ENCODE measurements at regions not wholly inside any gene's neighbourhood (a gene's known extent, or its start where the extent isn't known, plus 50 kb on each side); places are given as distances from the start of the nearest gene placed in this dataset.

DNA sequence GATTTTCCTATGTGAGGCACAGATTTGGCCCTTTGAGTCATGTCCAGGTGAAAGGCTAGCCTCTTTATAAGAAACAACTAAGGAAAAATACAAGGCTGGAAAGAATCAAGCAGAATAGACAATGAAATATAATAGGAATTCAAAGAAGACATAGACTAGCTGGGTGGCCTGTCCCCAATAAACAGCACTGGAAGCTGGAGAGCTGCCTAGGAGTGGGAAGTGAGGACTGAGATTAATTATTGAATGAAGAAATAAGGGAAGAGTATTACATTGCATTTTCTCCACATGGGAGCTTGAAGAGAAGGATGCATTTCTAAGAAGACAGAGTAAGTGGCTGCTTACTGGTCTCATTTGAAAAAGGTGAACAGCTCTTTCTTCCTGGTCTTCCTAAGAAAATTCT lies 100.0 kb downstream of the CCDC34 start:
- Histone ChIP-seq H3K9ac (ENCODE audit: low read depth, low read length) (no peak overlapping the region), H3K9me3 (replicated peaks; ENCODE audit: low read length) (no peaks in the 10 kb centered on the region), H3K36me3 (ENCODE audit: insufficient read depth, low read length) (no peaks in the 10 kb centered on the region), H3K4me3 (ENCODE audit: low read length) (no peak overlapping the region), H3K4me2 (ENCODE audit: low read length) (no peak overlapping the region), H3K27me3 (ENCODE audit: control insufficient read depth, insufficient read depth, low read length) (peaks cover 19% of the 10 kb centered on the region), H3K4me1 (ENCODE audit: control insufficient read depth, insufficient read depth, low read length) (no peaks in the 10 kb centered on the region)

DNA sequence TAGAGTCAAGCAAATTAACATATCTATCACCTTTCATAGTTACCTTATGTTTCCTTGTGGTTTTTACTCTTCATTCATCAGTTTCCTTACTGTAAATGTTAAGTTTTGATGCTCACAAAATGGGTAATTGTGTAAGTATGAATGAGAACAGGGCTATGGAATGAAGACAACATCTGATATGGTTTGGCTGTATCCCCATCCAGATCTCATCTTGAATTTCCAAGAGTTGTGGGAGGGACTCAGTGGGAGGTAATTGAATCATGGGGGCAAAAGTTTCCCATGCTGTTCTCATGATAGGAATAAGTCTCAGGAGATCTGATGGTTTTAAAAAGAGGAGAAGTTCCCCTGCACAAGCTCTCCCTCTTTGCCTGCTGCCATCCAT lies 107.6 kb downstream of the CCDC34 start:
- Histone ChIP-seq H3K4me1 (ENCODE audit: control insufficient read depth, insufficient read depth, low read length) (peaks cover 4% of the 10 kb centered on the region), H3K27me3 (ENCODE audit: control insufficient read depth, insufficient read depth, low read length) (peaks cover 4% of the 10 kb centered on the region), H3K4me2 (ENCODE audit: low read length) (no peak overlapping the region), H3K9me3 (replicated peaks; ENCODE audit: low read length) (no peaks in the 10 kb centered on the region), H3K9ac (ENCODE audit: low read depth, low read length) (no peak overlapping the region), H3K36me3 (ENCODE audit: insufficient read depth, low read length) (no peaks in the 10 kb centered on the region), H3K4me3 (ENCODE audit: low read length) (no peak overlapping the region)

DNA sequence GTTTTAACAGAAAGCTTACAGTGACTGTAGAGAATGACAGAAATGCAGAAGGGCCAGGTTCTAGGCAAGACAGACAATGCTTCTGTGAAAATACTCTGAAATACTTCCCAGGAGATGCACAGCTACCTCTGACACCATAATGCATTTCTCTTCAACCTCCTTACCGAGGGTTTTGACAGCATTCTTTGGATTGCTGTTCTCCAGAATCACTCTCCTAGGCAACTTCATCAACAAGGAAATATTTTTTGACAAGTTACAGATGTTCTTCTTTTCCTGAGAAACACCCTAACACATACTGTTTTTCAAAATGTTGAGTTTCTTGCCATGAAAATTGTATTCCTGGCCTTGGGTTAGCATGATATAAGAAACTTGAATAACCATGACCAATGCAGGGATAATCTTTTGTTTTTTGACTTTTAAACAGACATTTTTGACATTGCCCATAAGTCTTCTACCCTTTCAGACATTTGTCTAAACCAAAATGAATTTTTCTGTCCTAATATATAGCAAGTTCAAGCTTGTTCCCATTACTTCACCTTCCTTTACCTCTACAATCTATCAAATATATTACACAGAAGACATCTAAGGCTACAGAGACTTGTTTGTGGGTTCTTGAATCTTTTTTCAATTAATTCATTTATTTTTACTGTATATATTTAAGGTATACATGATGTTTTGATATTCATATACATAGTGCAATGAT lies 108.1 kb downstream of the CCDC34 start:
- Histone ChIP-seq H3K36me3 (ENCODE audit: insufficient read depth, low read length) (no peaks in the 10 kb centered on the region), H3K4me3 (ENCODE audit: low read length) (no peak overlapping the region), H3K4me2 (ENCODE audit: low read length) (no peak overlapping the region), H3K27me3 (ENCODE audit: control insufficient read depth, insufficient read depth, low read length) (peaks cover 4% of the 10 kb centered on the region), H3K9ac (ENCODE audit: low read depth, low read length) (no peak overlapping the region), H3K4me1 (ENCODE audit: control insufficient read depth, insufficient read depth, low read length) (peaks cover 4% of the 10 kb centered on the region), H3K9me3 (replicated peaks; ENCODE audit: low read length) (no peaks in the 10 kb centered on the region)

DNA sequence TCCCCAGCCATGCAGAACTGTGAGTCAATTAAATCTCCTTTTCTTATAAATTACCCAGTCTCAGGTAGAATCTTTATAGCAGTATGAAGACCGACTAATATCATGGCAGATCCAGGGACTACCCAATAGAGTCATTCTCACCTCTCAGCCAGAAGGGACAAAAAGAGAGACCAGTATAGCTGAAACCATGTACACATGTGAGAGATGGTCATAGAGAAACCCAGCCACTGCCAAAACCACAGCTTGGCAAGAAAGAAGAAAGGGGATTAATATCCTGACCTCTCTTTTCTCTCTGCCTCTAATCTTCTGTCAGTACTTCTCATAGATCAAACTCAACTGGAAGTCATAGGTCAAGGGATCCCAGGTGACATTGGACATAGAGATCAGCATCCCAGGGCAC lies 109.8 kb downstream of the CCDC34 start:
- Histone ChIP-seq H3K4me1 (ENCODE audit: control insufficient read depth, insufficient read depth, low read length) (peaks cover 4% of the 10 kb centered on the region), H3K27me3 (ENCODE audit: control insufficient read depth, insufficient read depth, low read length) (peaks cover 4% of the 10 kb centered on the region), H3K36me3 (ENCODE audit: insufficient read depth, low read length) (no peaks in the 10 kb centered on the region), H3K4me3 (ENCODE audit: low read length) (no peak overlapping the region), H3K9me3 (replicated peaks; ENCODE audit: low read length) (no peaks in the 10 kb centered on the region), H3K4me2 (ENCODE audit: low read length) (no peak overlapping the region), H3K9ac (ENCODE audit: low read depth, low read length) (no peak overlapping the region)

DNA sequence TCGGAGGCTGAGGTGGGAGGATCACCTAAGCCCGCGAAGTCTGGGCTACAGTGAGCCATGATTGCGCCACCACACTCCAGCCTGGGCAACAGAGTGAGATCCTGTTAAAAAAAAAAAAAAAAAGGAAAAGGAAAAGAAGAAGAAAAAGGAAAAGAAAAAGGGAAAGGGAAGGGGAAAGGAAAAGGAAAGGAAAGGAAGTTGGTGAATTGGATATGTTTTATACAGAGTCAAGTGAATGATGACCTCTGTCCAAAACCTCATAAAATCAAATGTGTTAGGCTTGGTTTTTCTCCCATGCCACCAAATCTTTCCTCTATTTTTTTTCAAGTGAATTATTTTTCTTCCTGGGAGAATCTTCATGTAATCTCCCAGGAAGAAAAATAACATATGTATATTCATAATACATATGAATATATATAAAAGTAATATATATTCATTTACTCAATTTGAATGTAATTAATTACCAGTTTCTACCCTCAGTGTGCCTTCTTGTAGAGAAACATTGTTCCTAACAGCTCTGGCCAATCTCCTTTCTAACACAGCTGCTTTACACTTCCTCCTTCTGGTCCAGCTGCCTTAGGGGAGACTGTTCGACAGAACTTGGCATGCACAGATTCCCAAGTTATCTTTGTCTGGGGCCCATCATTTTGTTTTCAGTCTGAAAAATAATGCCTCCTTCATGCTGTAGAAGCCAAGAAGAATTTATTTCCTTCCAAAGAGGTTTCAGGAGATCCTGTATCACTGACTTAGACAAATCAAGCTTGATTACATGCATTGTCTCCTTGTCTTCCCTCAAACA lies 111.9 kb downstream of the CCDC34 start:
- Histone ChIP-seq H3K27me3 (ENCODE audit: control insufficient read depth, insufficient read depth, low read length) (peaks cover 11% of the 10 kb centered on the region), H3K4me1 (ENCODE audit: control insufficient read depth, insufficient read depth, low read length) (peaks cover 4% of the 10 kb centered on the region), H3K4me3 (ENCODE audit: low read length) (no peak overlapping the region), H3K9ac (ENCODE audit: low read depth, low read length) (no peak overlapping the region), H3K4me2 (ENCODE audit: low read length) (no peak overlapping the region), H3K36me3 (ENCODE audit: insufficient read depth, low read length) (no peaks in the 10 kb centered on the region), H3K9me3 (replicated peaks; ENCODE audit: low read length) (no peaks in the 10 kb centered on the region)

DNA sequence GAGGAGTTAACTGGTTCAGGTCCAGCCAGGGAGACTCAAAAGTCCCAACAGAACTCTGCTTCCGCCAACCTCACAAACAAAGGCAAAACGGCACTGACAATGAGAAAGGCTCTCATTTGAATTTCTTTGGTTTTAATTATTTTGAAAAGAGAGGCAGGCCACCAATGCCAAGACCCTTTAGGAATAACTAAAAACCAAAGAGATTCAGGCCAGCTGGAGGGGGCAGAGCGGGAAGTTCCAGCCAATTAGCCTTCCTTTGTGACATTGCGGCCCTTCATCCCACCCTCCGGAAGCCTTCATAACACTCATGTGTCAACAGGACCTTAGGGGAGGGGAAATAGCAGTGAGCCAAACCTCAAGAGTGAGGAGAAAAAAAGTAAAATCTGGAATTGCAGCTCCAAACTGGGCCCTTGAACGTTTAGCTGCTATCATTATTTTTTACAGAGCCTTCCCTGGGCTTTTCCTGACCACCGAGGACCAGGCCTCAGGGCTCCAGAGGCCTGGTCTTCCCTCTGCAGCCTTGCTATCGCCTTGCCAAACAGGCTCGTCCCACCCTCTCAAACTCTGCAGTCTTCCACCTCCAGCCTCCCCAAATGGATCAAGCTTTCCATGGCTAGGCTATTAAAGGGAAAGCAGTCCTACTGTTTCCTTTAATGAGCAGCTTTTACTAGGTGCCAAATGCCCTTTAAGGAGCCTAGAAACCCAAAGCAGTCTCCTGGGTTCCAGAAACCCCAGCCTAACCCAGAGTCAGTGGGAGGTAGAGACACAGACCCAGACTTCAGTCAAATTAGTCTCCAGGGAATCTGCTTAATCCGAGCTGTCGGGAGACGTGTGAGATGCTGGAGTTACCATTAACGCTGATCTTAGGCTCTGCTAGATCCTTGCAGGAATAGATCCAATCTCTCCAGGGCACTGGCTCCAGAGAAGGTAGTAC lies 114.2 kb downstream of the CCDC34 start:
- Histone ChIP-seq H3K4me3 (ENCODE audit: low read length) (no peak overlapping the region), H3K27me3 (ENCODE audit: control insufficient read depth, insufficient read depth, low read length) (peaks cover 11% of the 10 kb centered on the region), H3K4me2 (ENCODE audit: low read length) (no peak overlapping the region), H3K4me1 (ENCODE audit: control insufficient read depth, insufficient read depth, low read length) (no peaks in the 10 kb centered on the region), H3K36me3 (ENCODE audit: insufficient read depth, low read length) (no peaks in the 10 kb centered on the region), H3K9ac (ENCODE audit: low read depth, low read length) (no peak overlapping the region), H3K9me3 (replicated peaks; ENCODE audit: low read length) (no peaks in the 10 kb centered on the region)

DNA sequence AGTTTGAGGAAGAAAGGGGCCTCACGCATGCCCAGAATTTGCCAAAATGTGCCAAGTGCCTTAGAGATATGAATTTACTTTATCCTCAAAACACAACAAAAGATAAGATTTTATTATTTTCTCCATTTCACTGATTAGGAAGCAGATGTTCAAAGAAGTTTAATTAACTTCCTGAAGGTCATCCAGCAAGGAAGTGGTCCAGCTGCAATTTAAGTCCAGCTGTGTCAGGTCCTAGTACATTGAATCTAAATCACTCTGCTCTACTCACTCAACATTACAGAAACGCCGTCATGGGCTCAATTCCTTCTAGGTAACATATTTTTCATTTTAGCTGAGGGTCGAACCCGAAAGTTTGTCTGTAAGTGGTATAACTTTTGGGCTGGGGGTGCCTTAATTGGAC lies 115.4 kb downstream of the CCDC34 start:
- Histone ChIP-seq H3K9me3 (replicated peaks; ENCODE audit: low read length) (no peaks in the 10 kb centered on the region), H3K4me1 (ENCODE audit: control insufficient read depth, insufficient read depth, low read length) (peaks cover 3% of the 10 kb centered on the region)

DNA sequence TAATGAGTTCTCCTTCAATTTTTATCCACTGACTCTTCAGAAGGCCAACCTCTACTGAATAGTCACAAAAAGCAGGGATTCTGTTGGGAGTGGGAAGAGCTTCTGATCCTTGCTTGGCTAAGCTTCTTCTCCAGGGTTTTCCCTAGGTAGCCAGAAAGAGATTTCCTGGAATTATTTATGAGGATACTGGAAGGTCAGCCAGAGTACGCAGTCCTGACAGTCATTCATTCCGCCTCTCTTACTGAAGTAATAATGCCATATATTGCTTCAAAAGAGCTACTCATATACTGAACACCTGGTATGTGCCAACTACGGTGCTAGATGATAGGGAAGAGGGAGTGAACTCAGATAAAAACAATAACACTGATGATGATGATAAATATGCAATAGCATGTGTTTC lies 116.1 kb downstream of the CCDC34 start:
- no peaks in the 10 kb centered on the region for H3K9me3 ChIP-seq (replicated peaks; ENCODE audit: low read length)
- no peak overlapping the region for H3K4me2 ChIP-seq (ENCODE audit: low read length)
- peaks cover 11% of the 10 kb centered on the region for H3K27me3 ChIP-seq (ENCODE audit: control insufficient read depth, insufficient read depth, low read length)
- H3K4me3 ChIP-seq (ENCODE audit: low read length) = no peak overlapping the region
- no peak overlapping the region for H3K9ac ChIP-seq (ENCODE audit: low read depth, low read length)
- H3K4me1 ChIP-seq (ENCODE audit: control insufficient read depth, insufficient read depth, low read length) = peaks cover 7% of the 10 kb centered on the region
- H3K36me3 ChIP-seq (ENCODE audit: insufficient read depth, low read length) = no peaks in the 10 kb centered on the region

More for the DNA sequence above, 115.4 kb downstream of the CCDC34 start:
- no peaks in the 10 kb centered on the region for H3K36me3 ChIP-seq (ENCODE audit: insufficient read depth, low read length)
- peaks cover 11% of the 10 kb centered on the region for H3K27me3 ChIP-seq (ENCODE audit: control insufficient read depth, insufficient read depth, low read length)
- no peak overlapping the region for H3K4me2 ChIP-seq (ENCODE audit: low read length)
- no peak overlapping the region for H3K4me3 ChIP-seq (ENCODE audit: low read length)
- no peak overlapping the region for H3K9ac ChIP-seq (ENCODE audit: low read depth, low read length)

DNA sequence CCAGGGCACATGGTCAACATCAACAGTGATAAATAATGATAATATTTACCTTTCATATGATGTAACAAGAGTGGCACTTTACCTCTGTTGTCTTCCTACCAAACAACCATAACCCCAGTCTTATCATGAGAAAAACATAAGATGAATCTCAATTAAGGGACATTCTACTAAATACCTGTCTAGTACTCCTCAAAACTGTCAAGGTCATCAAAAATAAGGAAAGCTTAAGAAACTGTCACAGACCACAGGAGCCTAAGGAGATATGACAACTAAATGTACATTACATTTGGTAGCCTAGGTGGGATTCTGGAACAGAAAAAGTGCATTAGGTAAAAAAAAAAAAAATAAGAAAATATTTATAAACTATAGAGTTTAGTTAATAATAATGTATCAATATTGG lies 118.1 kb downstream of the CCDC34 start:
- Histone ChIP-seq H3K36me3 (ENCODE audit: insufficient read depth, low read length) (no peaks in the 10 kb centered on the region), H3K4me2 (ENCODE audit: low read length) (no peak overlapping the region), H3K4me1 (ENCODE audit: control insufficient read depth, insufficient read depth, low read length) (peaks cover 13% of the 10 kb centered on the region), H3K27me3 (ENCODE audit: control insufficient read depth, insufficient read depth, low read length) (peaks cover 7% of the 10 kb centered on the region), H3K9me3 (replicated peaks; ENCODE audit: low read length) (no peaks in the 10 kb centered on the region), H3K9ac (ENCODE audit: low read depth, low read length) (no peak overlapping the region), H3K4me3 (ENCODE audit: low read length) (no peak overlapping the region)

DNA sequence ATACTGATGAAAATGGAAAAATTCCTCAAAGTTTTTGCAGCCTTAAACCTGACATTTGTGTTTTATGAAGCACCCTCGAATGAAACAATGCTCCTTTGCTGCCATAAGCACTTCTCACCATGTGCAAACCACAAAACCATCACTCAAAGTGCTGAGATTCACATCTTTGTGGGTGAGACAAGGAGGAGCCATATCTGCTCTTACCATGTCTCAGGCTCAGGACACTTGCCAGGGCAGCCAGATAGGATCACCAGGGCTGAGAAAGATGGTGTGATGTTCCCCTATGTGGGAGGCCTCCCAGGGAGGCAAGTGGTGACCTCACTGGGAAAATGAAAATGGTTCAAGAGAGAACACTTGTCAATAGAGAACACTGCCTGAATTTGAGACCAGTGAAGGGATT lies 120.4 kb downstream of the CCDC34 start:
- no peak overlapping the region for H3K4me2 ChIP-seq (ENCODE audit: low read length)
- peaks cover 17% of the 10 kb centered on the region for H3K4me1 ChIP-seq (ENCODE audit: control insufficient read depth, insufficient read depth, low read length)
- no peaks in the 10 kb centered on the region for H3K36me3 ChIP-seq (ENCODE audit: insufficient read depth, low read length)
- no peak overlapping the region for H3K4me3 ChIP-seq (ENCODE audit: low read length)
- no peaks in the 10 kb centered on the region for H3K9me3 ChIP-seq (replicated peaks; ENCODE audit: low read length)
- H3K9ac ChIP-seq (ENCODE audit: low read depth, low read length) = no peak overlapping the region
- H3K27me3 ChIP-seq (ENCODE audit: control insufficient read depth, insufficient read depth, low read length) = peaks cover 7% of the 10 kb centered on the region
